ENCODE measurements at regions not wholly inside any gene's neighbourhood (a gene's known extent, or its start where the extent isn't known, plus 50 kb on each side); places are given as distances from the start of the nearest gene placed in this dataset.
A peak's percentile ranks its signal among the peaks of the same experiment; 100 is the strongest.
"Not testable (repeated sequence)": the region's sequence is repeated elsewhere in the genome, so short reads cannot be mapped to it uniquely, and the experiment has no call there.

DNA sequence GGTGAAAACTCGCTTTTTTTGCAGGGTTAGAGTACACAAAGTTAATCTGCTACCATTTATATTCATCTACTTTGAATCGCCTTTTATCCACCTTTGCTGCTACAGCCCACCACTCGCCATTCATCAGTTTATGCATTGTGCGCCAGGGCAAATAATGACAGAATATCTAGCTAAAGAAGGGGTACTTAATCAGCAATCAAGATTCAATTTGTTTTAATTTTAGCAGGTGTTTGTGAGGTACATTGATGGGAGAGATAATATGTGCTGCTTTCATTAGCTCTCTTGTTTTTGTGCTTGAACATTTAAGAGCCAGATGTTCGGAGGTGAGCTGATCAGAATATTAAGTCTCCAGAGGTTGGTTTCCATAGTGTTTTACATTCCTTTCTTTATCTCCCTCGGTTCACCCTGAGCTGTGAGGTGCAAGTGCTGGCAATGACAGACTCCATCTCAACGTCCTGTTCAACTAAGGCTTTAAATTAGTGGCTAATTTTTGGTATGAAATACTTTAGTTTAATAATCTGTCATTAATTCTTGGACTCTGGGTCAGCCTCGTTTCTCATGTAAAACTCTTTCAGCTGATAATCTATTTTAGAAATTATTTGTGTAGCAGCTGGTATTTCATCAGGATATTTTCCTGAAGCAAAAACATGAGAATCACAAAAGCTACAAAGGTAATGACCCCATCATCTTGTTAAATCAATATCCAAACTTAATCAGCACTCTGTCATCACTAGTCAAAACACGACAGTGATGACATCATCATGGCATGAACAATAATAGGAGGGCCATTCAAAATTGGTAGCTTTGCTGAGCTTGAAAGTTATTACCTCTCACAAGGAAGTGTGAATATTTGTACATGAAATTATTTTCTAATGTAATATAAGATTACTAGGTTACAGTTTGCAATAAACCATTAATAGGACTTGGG lies 479.9 kb upstream of the FANCL start:
- no peak for DNase-seq (ENCODE audit: low read depth)

DNA sequence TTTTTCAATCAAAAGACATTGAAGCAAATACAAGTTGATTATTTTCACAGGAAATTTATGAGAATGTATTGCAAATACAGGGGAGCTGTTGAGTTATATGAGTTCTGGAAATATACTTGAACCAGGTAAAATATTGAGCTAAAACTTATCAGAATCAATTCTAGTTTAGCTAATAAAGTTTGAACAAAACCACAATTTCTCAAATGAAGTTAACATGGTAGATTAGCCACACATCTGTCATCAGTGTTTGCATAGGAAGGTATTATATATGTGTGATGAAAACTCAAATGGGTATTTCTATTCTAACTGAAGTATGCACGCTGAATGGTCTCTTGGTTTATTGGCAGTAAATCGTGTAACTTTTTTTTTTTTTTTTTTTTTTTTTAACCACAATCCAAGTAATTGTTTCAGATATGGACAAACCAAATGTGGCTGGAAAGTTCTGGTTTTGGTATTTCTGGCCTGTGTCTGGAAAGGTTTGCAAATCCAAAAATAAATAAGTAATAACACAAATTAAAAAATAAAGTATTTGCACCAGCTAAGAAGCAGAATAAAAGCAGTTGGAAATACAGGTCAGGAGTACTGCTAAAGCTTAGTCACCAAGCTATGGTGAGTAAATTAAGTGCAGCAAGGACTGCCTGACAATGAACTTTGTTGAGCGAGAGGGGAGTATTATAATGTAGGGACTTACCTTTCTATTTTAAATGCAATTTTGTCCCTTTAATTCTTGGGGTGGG lies 479.1 kb upstream of the FANCL start:
- DNase-seq (ENCODE audit: low read depth), result no peak

GRCh38 chr2:58715344-58715743 lies 474.2 kb upstream of the FANCL start:
- DNase-seq (ENCODE audit: low read depth), result no peak

GRCh38 chr2:58714238-58714637 lies 473.1 kb upstream of the FANCL start:
- DNase-seq (ENCODE audit: low read depth), result no peak

- peak; percentile 1 for DNase-seq (ENCODE audit: low read depth)
These were observed 469.7 kb upstream of the FANCL start for GRCh38 chr2:58710795-58711279.

DNA sequence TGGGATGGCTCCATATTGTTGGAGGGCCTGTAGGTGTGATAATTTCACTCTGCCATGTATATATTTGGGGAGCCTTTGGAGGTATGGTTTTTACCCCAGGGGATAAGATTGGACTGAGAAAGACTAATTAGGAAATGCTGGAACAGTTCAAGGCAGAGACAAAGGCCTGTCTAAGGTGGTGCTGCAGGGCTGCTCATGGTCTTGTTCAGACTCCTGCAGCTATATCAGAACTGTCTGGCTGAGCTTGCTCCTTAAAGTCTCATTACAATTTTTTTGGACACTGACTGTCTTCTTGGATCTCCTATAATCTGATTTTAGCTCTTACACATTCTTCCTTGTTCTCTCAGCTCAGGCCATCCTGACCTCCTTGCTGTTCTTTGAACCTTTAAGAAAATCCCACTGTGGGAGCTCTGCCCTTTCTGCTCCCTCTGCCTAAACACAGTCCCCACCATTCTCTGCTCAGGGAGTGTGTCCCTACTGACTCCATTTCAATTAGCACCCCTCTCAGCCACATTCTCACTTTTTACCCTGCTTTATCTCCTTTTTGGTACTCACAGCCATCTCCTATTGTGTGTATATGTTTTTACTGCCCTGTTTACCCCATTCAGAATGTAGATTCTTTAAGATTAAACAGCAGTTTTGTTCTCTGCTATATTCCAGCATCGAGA lies 468.7 kb upstream of the FANCL start:
- DNase-seq (ENCODE audit: low read depth), result no peak

DNA sequence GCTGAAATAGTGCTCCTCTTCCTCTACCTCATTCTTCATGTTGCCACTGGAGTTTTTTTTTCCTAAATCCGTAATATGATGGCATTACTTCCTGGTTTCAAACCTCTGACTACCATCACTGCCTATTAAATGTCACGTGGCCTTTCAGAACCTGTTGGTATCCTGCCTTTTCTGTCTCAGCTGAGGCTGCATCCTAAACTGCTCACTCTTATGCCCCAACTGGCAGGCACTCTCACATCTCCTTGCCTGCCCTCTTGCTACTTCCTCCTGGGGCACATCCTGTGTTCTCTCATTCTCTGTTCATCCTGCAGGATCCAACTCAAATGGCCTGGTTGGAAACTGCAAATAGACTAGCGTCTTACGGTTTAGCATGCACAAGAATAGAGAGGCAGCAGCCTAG lies 468.1 kb upstream of the FANCL start:
- no peak for DNase-seq (ENCODE audit: low read depth)

- DNase-seq (ENCODE audit: low read depth), result no peak
These were observed 467.4 kb upstream of the FANCL start for GRCh38 chr2:58708565-58708964.

- no peak for DNase-seq (ENCODE audit: low read depth)
These were observed 461.3 kb upstream of the FANCL start for GRCh38 chr2:58702302-58702885.

DNA sequence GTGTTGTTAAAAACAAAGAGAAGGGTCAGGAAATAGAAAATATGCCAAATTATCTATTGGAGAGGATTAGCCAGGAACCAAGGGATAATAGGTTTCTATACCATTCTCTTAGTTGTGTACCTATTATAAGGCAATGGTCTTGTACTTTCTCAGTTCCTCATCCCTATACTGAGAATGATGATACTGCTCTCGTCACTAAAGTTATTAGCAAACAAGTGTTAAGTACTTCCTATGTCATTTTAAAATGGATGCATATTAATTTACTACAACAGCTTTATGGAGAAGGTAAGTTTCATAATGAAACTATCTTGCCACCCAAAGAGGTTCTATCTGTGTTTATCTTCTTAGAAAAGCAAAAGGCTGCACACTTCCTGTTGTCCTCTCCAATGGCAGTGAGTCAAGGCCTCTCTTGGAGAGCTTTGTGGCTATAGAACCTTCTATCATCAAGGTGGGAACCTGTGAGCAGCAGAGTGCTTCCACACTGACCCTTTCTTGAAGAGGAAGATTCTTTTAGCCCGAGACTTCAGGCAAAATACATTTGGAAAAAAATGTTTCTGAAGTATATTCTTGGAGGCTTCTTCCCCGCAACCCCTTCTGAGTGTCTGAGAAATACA lies 460.7 kb upstream of the FANCL start:
- DNase-seq (ENCODE audit: low read depth), result no peak

GRCh38 chr2:58700591-58700990 lies 459.5 kb upstream of the FANCL start:
- no peak for DNase-seq (ENCODE audit: low read depth)

- DNase-seq (ENCODE audit: low read depth), result no peak
These were observed 458.3 kb upstream of the FANCL start for GRCh38 chr2:58699411-58699810.

DNA sequence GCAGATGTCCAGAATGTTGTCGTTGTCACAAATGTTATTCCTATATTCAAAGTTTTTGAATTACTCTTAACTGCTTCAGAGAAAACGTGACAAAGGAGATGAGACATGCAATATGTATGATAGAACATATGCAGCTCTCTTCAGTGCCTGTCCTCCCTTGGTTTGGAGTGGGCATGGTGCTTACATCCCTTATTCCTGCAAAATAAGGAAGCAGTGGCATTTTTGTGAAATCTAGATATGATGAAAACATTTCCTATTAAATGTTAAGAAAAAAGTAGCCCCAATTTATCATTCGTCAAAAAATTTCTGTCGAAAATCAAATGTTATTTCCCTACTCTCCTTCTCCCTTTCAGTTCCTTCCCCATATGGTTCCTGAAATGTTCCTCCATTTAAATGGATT lies 457.5 kb upstream of the FANCL start:
- no peak for DNase-seq (ENCODE audit: low read depth)

- not testable (repeated sequence) for DNase-seq (ENCODE audit: low read depth)
These were observed 453.0 kb upstream of the FANCL start for GRCh38 chr2:58694114-58694513.

GRCh38 chr2:58691041-58691440 lies 449.9 kb upstream of the FANCL start:
- DNase-seq (ENCODE audit: low read depth), result not testable (repeated sequence)

DNA sequence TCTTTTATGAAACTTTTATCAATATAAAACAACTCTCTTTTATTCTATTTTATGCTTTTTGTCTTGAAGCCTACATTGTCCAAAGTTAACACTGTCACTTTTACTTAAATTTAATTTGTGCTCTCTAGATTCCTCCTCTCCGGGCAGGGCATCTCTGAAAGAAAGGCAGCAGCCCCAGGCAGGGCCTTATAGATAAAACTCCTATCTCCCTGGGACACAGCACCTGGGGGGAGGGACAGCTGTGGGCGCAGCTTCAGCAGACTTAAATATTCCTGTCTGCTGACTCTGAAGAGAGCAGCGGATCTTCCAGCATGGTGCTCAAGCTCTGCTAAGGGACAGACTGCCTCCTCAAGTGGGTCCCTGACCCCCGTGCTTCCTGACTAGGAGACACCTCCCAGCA lies 447.7 kb upstream of the FANCL start:
- no peak for DNase-seq (ENCODE audit: low read depth)

DNA sequence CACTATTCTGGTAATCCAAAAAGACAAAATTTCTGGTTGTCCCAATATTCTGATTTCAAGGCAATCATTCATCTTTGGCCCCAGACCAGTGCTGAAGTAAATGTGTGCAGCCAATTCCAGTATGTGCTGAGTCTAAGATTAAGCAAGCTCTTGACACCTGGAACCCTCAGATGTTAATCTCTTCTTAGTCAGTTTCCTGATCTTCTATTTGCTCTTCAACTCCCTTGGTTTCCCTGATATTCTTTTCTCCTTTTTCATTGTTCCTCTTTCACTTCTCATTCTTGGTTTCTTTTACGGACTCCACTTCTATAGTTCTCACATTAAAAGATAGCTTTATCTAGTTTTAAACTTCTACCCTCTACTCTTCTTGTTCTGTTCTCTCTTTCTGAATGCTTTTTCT lies 445.7 kb upstream of the FANCL start:
- DNase-seq (ENCODE audit: low read depth), result no peak

GRCh38 chr2:58680755-58681310 lies 439.7 kb upstream of the FANCL start:
- no peak for DNase-seq (ENCODE audit: low read depth)

DNA sequence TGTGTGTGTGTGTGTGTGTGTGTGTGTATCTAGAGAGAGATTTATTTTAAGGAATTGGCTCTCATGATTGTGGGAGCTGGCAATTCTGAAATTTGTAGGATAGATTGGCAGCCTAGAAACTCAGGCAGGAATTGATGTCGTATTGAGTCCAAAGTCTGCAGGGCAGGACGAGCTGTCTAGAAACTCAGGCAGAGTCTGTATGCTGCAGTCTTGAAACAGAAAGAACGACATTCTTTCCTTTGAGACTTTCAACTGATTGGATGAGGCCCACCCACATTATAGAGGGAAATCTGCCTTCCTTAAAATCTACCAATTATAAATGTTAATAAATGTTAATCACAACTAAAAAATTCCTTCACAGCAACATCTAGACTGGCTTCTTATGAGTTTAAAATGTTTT lies 436.6 kb upstream of the FANCL start:
- no peak for DNase-seq (ENCODE audit: low read depth)

DNA sequence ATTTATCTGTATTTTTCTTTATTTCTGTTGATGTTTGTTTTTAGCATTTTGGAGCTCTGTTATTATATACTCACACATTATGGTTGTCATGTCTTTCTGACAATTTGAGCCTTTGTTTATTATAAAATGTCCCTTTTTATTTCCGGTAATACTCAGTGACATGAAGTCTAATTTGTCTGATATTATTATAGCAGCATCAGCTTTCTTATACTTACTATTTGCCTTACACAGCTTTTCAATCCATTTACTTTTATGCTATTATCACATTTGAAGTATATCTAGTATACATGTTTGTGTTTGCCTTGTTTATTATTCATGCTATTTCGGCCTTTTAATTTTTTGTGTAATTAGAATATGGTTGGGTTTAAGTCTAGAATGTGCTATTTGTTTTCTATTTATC lies 430.6 kb upstream of the FANCL start:
- no peak for DNase-seq (ENCODE audit: low read depth)

DNA sequence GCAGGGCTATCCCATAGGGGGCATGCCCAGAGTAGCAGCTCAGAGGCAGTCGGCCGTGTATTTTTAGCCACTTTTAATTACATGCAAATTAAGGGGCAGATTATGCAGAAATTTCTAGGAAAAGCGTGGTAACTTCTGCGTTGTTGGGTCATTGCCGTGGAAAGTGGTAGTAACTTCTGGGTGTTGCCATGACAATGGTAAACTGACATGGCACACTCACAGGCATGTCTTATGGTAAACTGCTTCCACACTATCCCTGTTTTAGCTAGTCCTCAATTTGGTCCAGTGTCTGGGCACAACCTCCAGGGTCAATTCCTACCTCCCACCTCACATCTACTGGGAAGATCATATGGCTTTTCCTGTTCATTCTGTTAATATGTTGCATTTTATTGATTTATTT lies 428.9 kb upstream of the FANCL start:
- DNase-seq (ENCODE audit: low read depth), result no peak
